HL-60 (cell line): ENCODE measurements at regions not wholly inside any gene's neighbourhood (a gene's known extent, or its start where the extent isn't known, plus 50 kb on each side); places are given as distances from the start of the nearest gene placed in this dataset.

Experiments used
- CTCF ChIP-seq: IDR thresholded peaks from one replicate; pipeline ENCODE4 v1.5.1; 2011; ENCODE audit warnings: low read length, control low read depth, inconsistent platforms; ENCODE audit not compliant: insufficient read depth
- GABPA ChIP-seq: IDR thresholded peaks from 2 replicates; pipeline ENCODE4 v1.6.1; 2012; ENCODE audit warnings: low read depth

- TF ChIP-seq CTCF (no peak), GABPA (no peak)
These were observed 534.7 kb upstream of the KLHL29 start for GRCh38 chr2:22850310-22850709.
